RPMI8226 (cell line): ENCODE measurements at regions not wholly inside any gene's neighbourhood (a gene's known extent, or its start where the extent isn't known, plus 50 kb on each side); places are given as distances from the start of the nearest gene placed in this dataset.
"Not testable (repeated sequence)": the region's sequence is repeated elsewhere in the genome, so short reads cannot be mapped to it uniquely, and the experiment has no call there.

Source experiments
- DNase-seq: peaks from one replicate; pipeline ENCODE4 v3.0.0-alpha.2; 2015

GRCh38 chr9:27828908-27829307 lies 255.6 kb upstream of the C9orf72 start:
- no peak for DNase-seq

- DNase-seq = no peak
Observed at GRCh38 chr9:27829621-27830020, 256.3 kb upstream of the C9orf72 start.

- not testable (repeated sequence) for DNase-seq
Observed at GRCh38 chr9:27832108-27832507, 258.8 kb upstream of the C9orf72 start.

GRCh38 chr9:27835286-27835685 lies 262.0 kb upstream of the C9orf72 start:
- no peak for DNase-seq

- no peak for DNase-seq
Observed at GRCh38 chr9:27835746-27836145, 262.5 kb upstream of the C9orf72 start.

- no peak for DNase-seq
Observed at GRCh38 chr9:27836661-27837401, 263.6 kb upstream of the C9orf72 start.

- DNase-seq = no peak
Observed at GRCh38 chr9:27838876-27839275, 265.6 kb upstream of the C9orf72 start.

GRCh38 chr9:27839767-27840166 lies 266.5 kb upstream of the C9orf72 start:
- not testable (repeated sequence) for DNase-seq

GRCh38 chr9:27844797-27845196 lies 271.5 kb upstream of the C9orf72 start:
- DNase-seq = no peak

GRCh38 chr9:27847380-27847779 lies 274.1 kb upstream of the C9orf72 start:
- no peak for DNase-seq

GRCh38 chr9:27847818-27848217 lies 274.5 kb upstream of the C9orf72 start:
- DNase-seq = no peak

- DNase-seq = no peak
Observed at GRCh38 chr9:27848315-27848714, 275.0 kb upstream of the C9orf72 start.

GRCh38 chr9:27851858-27852257 lies 278.6 kb upstream of the C9orf72 start:
- no peak for DNase-seq

- DNase-seq = no peak
Observed at GRCh38 chr9:27853529-27853928, 280.2 kb upstream of the C9orf72 start.

- no peak for DNase-seq
Observed at GRCh38 chr9:27856054-27856453, 282.8 kb upstream of the C9orf72 start.

GRCh38 chr9:27856748-27857147 lies 283.5 kb upstream of the C9orf72 start:
- no peak for DNase-seq

GRCh38 chr9:27861887-27862286 lies 288.6 kb upstream of the C9orf72 start:
- DNase-seq = no peak

- DNase-seq = no peak
Observed at GRCh38 chr9:27864644-27865438, 291.6 kb upstream of the C9orf72 start.

- DNase-seq = no peak
Observed at GRCh38 chr9:27866741-27867140, 293.5 kb upstream of the C9orf72 start.

GRCh38 chr9:27870404-27870803 lies 297.1 kb upstream of the C9orf72 start:
- DNase-seq = no peak

- DNase-seq = no peak
Observed at GRCh38 chr9:27880156-27880555, 306.9 kb upstream of the C9orf72 start.

GRCh38 chr9:27880635-27881034 lies 307.4 kb upstream of the C9orf72 start:
- DNase-seq = no peak

- peak; percentile 50 for DNase-seq
Observed at GRCh38 chr9:27888661-27889295, 315.5 kb upstream of the C9orf72 start.

- no peak for DNase-seq
Observed at GRCh38 chr9:27924502-27924901, 351.2 kb upstream of the C9orf72 start.
